T-helper 1 cell treated with Interleukin-12 subunit alpha and Interleukin-12 subunit beta and Interleukin-4 antibody, amounts not matched to agents 30 ng/mL and 1 ng/mL, for 36 hours (primary cell): ENCODE measurements at regions not wholly inside any gene's neighbourhood (a gene's known extent, or its start where the extent isn't known, plus 50 kb on each side); places are given as distances from the start of the nearest gene placed in this dataset.

Source experiments
- intact Hi-C: fragments of 100-400 bp; cut with micrococcal nuclease; formaldehyde crosslinking; loops from one replicate; pipeline ENCODE4 v1.15.1; 2024

- intact Hi-C loops = no loop called here
These were observed 484.3 kb downstream of the SOX6 start for GRCh38 chr11:15871904-15872626.

GRCh38 chr11:15873501-15873900, 482.8 kb downstream of the SOX6 start:
- intact Hi-C loops = no loop called here

DNA sequence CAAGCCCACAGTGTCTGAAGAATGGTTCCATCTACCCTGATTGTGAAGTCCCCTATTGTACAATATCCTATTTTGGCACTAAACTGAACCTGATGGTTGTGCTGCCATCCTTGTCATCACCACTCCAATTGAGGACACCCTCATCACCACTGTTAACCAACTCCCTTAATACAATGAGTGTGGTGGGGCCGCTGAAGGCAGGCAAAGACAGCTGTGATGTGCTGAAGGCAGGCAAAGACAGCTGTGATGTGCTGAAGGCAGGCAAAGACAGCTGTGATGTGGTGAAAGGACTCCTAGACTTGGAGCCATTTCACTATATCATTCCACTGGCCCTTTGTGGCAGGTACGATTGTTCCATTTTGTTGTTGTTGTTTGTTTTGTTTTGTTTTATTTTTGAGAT, 481.6 kb downstream of the SOX6 start:
- intact Hi-C loops = no loop called here

- intact Hi-C loops = no loop called here
These were observed 481.0 kb downstream of the SOX6 start for GRCh38 chr11:15875393-15875792.

DNA sequence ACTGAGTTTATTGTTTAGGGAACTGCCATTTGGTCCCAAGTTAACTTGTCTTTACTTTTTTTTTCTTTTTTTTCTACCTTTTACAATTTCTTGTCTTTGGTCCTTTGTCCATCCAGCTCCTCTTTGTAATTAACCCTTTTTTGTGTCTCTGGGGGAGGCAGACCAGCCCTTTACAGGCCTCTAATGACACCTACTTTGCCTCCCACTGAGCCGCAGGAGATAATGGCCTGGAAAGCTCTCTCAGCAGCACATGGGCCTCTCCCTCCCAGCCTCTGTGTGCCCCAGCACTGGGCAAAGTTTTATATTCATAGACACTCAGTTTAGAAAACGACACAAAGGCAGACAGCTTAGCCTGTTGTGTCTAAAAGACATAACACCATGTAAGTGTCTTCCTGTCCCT, 480.4 kb downstream of the SOX6 start:
- intact Hi-C loops = no loop called here

DNA sequence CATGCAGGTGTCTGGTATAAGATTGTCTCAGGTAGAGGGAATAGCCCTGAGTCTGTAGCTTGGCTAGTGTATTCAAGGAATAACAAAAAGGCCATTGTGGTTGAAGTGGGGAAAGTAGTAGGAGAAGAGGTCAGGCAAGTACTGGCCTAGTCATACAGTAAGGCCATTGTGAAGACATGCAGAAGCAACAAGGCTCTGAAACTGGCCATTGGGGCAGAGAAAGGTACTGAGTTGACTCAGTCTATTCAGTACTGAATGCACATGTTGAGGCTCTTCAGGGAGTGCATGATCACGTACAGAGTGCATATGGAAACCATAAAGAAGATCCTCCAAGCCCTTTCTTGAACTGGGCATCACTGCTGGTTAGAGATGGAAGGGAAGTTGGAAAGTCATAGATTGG, 477.6 kb downstream of the SOX6 start:
- intact Hi-C loops = no loop called here

- intact Hi-C loops = no loop called here
These were observed 476.1 kb downstream of the SOX6 start for GRCh38 chr11:15880291-15880690.

GRCh38 chr11:15882876-15883454, 473.4 kb downstream of the SOX6 start:
- intact Hi-C loops = no loop called here

GRCh38 chr11:15883455-15883920, 472.9 kb downstream of the SOX6 start:
- intact Hi-C loops = no loop called here

DNA sequence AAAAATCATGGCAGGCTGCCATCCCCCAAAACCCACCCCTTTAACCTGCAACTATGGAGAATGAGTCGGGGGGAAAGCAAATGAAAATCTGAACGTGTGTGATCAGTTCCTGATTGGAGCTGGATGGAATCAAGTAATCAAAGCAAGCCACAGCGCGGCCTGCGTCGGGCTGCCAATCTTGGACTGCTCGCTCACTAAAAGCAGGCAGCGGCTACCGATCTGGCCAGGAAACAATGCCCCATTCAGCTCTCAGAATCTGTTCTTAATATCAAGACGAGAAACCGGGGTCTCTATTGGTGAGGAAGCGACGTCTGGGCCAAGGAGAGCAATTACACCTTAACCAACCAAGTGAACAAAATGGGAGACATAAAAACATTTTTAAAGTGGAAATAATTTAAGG, 472.2 kb downstream of the SOX6 start:
- intact Hi-C loops = no loop called here

GRCh38 chr11:15884777-15885540, 471.4 kb downstream of the SOX6 start:
- intact Hi-C loops = no loop called here

DNA sequence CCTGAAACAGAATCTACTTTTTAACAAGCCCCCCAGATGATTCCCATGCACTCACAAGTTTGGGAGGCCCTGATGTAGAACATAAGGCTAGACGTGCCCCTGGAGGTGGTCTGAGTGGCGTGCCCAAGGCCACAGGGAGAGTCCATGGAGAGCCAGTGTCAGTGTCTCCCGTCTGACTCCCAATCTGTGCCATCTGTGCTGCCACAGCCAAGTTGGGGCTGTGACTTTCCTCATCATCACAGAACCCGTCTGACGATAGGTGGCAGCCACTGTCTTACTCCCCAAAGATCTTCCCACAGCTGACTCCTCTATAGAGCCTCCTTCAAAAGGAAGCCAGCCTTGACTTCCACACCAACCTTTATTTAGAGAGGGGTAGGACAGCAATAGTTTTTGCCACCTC, 470.5 kb downstream of the SOX6 start:
- intact Hi-C loops = no loop called here

GRCh38 chr11:15886299-15886698, 470.0 kb downstream of the SOX6 start:
- intact Hi-C loops = no loop called here

DNA sequence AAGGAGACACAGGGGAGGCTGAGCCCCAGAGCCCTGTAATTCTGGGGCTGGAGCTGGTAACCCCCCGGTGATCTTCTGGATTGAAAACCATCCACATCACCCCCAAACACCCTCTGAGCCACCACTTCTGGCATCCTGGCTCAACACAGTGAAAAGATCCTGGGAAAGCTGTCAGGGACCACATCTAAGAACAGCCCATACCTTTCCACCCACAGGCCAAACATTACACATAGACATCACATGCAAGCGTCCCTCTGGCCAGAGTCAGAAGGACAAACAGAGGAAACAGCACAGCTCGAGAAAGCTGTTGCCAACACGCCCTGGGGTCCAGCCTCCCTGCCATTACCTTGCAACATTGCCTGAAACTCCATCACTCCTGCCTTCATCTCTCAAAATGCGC, 469.5 kb downstream of the SOX6 start:
- intact Hi-C loops = no loop called here

- intact Hi-C loops = no loop called here
These were observed 467.6 kb downstream of the SOX6 start for GRCh38 chr11:15888556-15889345.

DNA sequence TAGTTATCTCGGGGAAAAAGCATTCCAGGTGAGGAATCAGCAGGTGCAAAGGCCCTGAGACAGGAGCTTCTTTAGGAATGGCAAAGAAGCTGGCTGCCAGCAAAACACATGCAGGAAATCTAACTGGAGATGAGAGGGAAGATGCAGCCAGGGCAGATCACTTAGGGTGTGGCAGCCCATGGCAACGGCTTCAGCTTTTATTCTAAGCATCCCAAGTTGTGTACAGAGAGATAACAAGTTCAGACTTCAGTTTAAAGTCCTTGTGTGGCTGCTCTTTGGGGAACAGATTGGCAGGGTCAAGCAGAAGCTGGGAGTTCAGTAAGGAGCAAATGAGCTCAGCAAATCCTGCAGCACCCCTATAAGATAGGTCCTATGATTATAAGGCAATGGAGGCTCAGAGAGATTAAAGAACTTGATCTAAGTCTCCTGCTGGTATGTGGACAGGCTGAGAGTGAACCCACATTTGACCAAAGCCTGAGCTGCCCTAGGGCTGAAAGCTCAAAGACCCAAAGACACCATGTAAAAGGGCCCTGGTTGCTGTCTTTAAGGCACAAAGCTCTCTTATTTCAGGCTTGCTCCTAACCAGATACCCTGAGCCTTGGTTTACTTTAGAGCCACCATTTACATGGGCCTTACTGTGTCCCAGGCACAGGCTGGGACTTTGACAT, 466.8 kb downstream of the SOX6 start:
- intact Hi-C loops = no loop called here

GRCh38 chr11:15890031-15890713, 466.2 kb downstream of the SOX6 start:
- intact Hi-C loops = no loop called here

DNA sequence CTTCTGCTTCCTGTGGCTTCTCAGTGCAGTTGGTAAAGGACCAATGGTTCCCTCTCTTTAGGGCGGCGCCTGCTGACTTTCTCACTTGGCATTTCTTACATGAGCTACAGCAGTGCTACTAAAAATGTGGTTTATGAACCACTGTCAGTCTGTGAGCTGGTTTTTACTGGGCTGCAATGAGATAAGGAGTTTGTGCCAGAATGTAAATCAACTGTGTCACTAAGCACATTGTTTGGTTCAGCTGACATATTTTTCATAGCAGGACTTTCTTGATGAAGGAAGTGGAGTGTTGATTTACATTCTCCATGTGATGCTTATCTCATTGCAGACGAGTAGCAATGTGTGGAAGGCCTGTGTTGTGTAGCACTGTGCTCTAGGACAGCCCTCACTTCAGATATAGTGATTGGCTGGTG, 463.3 kb downstream of the SOX6 start:
- intact Hi-C loops = no loop called here

- intact Hi-C loops = no loop called here
These were observed 460.3 kb downstream of the SOX6 start for GRCh38 chr11:15896026-15896425.

DNA sequence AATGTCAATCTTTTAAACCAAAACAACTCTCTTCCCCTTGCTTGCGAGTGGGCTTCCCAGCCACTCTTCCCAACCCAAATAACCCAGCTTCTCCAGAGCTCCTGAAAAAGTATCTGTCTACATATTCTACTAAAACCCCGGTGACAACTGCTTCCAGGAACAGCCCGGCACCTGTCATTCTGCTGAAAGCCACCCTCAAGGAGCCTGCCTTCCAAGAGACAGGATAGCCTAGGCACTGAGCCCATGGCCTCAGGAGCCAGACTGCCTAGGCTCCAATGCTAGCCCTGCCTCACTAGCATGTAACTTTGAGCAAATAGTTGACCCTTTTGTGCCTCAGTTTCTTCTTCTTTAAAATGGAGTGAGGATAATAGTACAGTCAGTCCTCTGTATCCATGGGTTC, 459.8 kb downstream of the SOX6 start:
- intact Hi-C loops = no loop called here
